ENCODE measurements at regions not wholly inside any gene's neighbourhood (a gene's known extent, or its start where the extent isn't known, plus 50 kb on each side); places are given as distances from the start of the nearest gene placed in this dataset.

- Mint-ChIP-seq H3K36me3 (ENCODE audit: low read depth) (no peaks in the 10 kb centered on the region), H3K4me1 (no peaks in the 10 kb centered on the region), H3K27ac (no peak overlapping the region), H3K27me3 (ENCODE audit: low read depth, poor library complexity) (peaks cover 2% of the 10 kb centered on the region), H3K9me3 (peaks cover 3% of the 10 kb centered on the region), H3K4me3 (no peak overlapping the region)
- TF ChIP-seq, protein P1, sequence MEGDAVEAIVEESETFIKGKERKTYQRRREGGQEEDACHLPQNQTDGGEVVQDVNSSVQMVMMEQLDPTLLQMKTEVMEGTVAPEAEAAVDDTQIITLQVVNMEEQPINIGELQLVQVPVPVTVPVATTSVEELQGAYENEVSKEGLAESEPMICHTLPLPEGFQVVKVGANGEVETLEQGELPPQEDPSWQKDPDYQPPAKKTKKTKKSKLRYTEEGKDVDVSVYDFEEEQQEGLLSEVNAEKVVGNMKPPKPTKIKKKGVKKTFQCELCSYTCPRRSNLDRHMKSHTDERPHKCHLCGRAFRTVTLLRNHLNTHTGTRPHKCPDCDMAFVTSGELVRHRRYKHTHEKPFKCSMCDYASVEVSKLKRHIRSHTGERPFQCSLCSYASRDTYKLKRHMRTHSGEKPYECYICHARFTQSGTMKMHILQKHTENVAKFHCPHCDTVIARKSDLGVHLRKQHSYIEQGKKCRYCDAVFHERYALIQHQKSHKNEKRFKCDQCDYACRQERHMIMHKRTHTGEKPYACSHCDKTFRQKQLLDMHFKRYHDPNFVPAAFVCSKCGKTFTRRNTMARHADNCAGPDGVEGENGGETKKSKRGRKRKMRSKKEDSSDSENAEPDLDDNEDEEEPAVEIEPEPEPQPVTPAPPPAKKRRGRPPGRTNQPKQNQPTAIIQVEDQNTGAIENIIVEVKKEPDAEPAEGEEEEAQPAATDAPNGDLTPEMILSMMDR (IDR thresholded peaks at IDR 0.05) = no peak
- DNase-seq = no peak
Measured at GRCh38 chr7:121604627-121605316, 208.7 kb upstream of the FAM3C start.

DNA sequence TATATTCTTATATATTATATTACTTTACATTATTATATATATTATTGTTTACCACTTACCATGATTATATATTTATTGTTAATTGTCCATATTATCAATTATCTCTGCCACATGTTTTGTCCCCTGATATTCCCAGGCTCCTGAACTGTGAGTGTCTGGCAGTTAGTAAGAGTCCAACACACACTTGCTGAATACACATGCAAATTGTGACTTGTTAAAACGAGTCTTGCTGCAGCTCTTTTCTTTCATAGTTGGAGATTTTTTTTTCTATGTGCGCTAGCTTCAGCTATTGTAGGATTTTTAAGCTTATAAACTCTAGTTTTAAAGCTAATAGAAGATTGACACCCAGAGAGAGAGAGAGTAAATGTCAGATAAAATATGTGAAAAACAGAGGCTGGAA is 207.8 kb upstream of the FAM3C start:
- Mint-ChIP-seq H3K27me3 (ENCODE audit: low read depth, poor library complexity) (peaks cover 2% of the 10 kb centered on the region), H3K27ac (no peak overlapping the region), H3K4me1 (no peaks in the 10 kb centered on the region), H3K4me3 (no peak overlapping the region), H3K36me3 (ENCODE audit: low read depth) (no peaks in the 10 kb centered on the region), H3K9me3 (peaks cover 3% of the 10 kb centered on the region)
- TF ChIP-seq, protein P1 (IDR thresholded peaks at IDR 0.05) = no peak
- no peak for DNase-seq

GRCh38 chr7:121599887-121600286 is 203.8 kb upstream of the FAM3C start:
- H3K9me3 Mint-ChIP-seq = peaks cover 3% of the 10 kb centered on the region
- no peaks in the 10 kb centered on the region for H3K36me3 Mint-ChIP-seq (ENCODE audit: low read depth)
- no peak overlapping the region for H3K27ac Mint-ChIP-seq
- H3K4me3 Mint-ChIP-seq = no peak overlapping the region
- DNase-seq = no peak
- H3K4me1 Mint-ChIP-seq = no peaks in the 10 kb centered on the region
- peaks cover 8% of the 10 kb centered on the region for H3K27me3 Mint-ChIP-seq (ENCODE audit: low read depth, poor library complexity)
- TF ChIP-seq, protein P1 (IDR thresholded peaks at IDR 0.05) = no peak

DNA sequence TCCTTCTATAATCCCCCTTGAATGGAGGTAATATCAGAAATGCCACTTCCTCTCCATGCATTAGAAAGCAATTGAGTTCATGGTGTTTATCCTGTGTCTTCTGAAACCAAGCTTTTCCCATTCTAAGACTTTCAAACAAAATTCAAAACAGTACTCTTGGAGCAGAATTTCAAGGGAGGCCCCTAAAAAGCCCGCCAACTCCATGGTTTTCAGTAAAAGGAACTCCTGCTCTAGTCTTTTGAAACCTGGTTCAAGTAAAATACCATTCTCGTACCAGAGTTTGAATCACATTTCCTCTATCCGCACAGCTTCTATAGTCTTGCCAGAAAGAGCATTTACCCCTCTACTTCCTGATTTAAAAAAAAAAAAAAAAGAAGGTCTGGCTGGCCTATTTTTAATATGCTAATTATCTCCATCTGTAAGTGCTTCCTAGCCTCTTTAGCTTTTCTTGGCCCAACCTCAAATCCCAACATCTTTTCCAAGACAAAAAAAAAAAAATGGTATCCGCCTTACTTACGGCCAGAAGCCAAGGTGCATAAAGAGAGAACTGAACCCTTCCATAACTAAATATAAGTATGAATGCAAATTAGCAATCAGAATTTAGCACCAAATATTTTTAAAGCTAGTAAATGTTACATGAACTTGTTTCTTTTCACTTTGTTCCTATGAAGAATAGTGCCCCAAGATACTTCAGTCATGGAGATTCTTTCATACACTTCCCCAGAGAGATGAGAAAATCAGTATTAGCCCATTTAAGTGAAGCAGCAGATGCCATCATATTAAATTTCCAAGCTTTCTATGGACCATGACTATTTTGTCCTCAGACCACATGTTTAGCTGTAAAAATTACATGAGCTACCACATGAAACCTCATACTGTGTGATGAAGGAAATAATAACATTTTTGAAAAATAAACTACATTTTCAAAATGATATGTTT is 199.9 kb upstream of the FAM3C start:
- no peaks in the 10 kb centered on the region for H3K4me1 Mint-ChIP-seq
- TF ChIP-seq, protein P1 (IDR thresholded peaks at IDR 0.05) = no peak
- DNase-seq = no peak
- H3K36me3 Mint-ChIP-seq (ENCODE audit: low read depth) = no peaks in the 10 kb centered on the region
- H3K9me3 Mint-ChIP-seq = peaks cover 10% of the 10 kb centered on the region
- H3K27me3 Mint-ChIP-seq (ENCODE audit: low read depth, poor library complexity) = peaks cover 8% of the 10 kb centered on the region
- no peak overlapping the region for H3K27ac Mint-ChIP-seq
- H3K4me3 Mint-ChIP-seq = no peak overlapping the region

DNA sequence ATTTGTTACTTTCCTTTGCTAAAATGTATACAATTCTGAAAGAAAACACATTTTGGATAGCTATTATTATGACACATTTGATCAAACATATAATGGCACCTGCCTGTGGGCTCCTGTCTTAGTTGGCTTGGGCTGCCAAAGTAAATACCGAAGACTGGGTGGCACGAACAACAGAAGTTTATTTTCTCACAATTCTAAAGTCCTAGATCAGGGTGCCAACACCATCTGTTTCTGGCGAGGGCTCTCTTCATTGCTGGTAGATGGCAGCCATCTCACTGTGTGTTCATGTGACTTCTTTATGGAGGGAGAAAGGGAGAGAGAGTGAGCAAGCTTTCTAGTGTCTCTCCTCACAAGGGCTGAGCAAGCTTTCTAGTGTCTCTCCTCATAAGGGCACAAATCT is 195.8 kb upstream of the FAM3C start:
- Mint-ChIP-seq H3K4me3 (no peak overlapping the region), H3K36me3 (ENCODE audit: low read depth) (no peaks in the 10 kb centered on the region), H3K9me3 (peaks cover 10% of the 10 kb centered on the region), H3K4me1 (no peaks in the 10 kb centered on the region), H3K27ac (no peak overlapping the region), H3K27me3 (ENCODE audit: low read depth, poor library complexity) (peaks cover under 1% of the 10 kb centered on the region)
- TF ChIP-seq, protein P1 (IDR thresholded peaks at IDR 0.05) = no peak
- no peak for DNase-seq

Measured in nephron progenitor cell (in vitro differentiated cells).